Breast epithelium (tissue), 4 donors: ENCODE measurements at regions not wholly inside any gene's neighbourhood (a gene's known extent, or its start where the extent isn't known, plus 50 kb on each side); places are given as distances from the start of the nearest gene placed in this dataset.

Experiments
- DNase-seq, 2 donors: peaks; one replicate each; pipeline ENCODE4 v3.0.0-alpha.2; 2019; ENCODE audit warnings: low spot score in 2 of 2
- H3K27ac ChIP-seq, 2 donors: fragments of 200-600 bp; sonication (generic) in 1 of 2; one replicate each; pipeline ENCODE4 v1.5.1; 2016 to 2019; ENCODE audit warnings: mild to moderate bottlenecking in 1 of 2
- H3K27me3 ChIP-seq, 2 donors: fragments of 200-600 bp; sonication (generic) in 1 of 2; one replicate each; pipeline versions ENCODE4 v1.5.1 to v1.6.0; 2017 to 2019; ENCODE audit warnings: control low read depth in 1 of 2, mild to moderate bottlenecking in 1 of 2
- H3K36me3 ChIP-seq: fragments of 200-600 bp; one replicate; pipeline ENCODE4 v1.5.1; 2019
- H3K4me1 ChIP-seq, 2 donors: fragments of 200-600 bp; sonication (generic); one replicate each; pipeline ENCODE4 v1.5.1; 2016 to 2019; ENCODE audit warnings: control low read depth in 1 of 2
- H3K4me3 ChIP-seq, 3 donors: fragments of 200-600 bp; sonication (generic); 1 replicate in 2 of 3; 2 replicates in 1 of 3; pipeline ENCODE4 v1.5.1; 2016 to 2019; ENCODE audit warnings: mild to moderate bottlenecking in 3 of 3, moderate library complexity in 2 of 3
- H3K9me3 ChIP-seq, 2 donors: fragments of 200-600 bp; sonication (generic) in 1 of 2; one replicate each; pipeline ENCODE4 v1.5.1; 2016 to 2019; ENCODE audit warnings: control low read depth in 1 of 2
- POLR2A ChIP-seq: fragments of 450-650 bp; IDR thresholded peaks from one replicate; pipeline ENCODE4 v1.6.1; 2016; ENCODE audit warnings: antibody characterized with exemption, mild to moderate bottlenecking, moderate library complexity
- POLR2AphosphoS5 ChIP-seq, 3 donors: sonication (generic); formaldehyde crosslinking; IDR thresholded peaks; one replicate each; pipeline ENCODE4 v1.6.1; 2017; ENCODE audit warnings: antibody characterized with exemption in 3 of 3
- intact Hi-C: fragments of 100-400 bp; cut with DNase I; formaldehyde crosslinking; loops from one replicate; pipeline ENCODE4 v1.15.1; 2023; ENCODE audit warnings: low total_unique reads
- TF ChIP-seq, protein P1 (sequence below), 3 donors: fragments of 450-650 bp; IDR thresholded peaks; one replicate each; pipeline ENCODE4 v1.5.1; 2016 to 2017; ENCODE audit warnings: antibody characterized with exemption in 3 of 3, mild to moderate bottlenecking in 3 of 3, moderate library complexity in 3 of 3

DNA sequence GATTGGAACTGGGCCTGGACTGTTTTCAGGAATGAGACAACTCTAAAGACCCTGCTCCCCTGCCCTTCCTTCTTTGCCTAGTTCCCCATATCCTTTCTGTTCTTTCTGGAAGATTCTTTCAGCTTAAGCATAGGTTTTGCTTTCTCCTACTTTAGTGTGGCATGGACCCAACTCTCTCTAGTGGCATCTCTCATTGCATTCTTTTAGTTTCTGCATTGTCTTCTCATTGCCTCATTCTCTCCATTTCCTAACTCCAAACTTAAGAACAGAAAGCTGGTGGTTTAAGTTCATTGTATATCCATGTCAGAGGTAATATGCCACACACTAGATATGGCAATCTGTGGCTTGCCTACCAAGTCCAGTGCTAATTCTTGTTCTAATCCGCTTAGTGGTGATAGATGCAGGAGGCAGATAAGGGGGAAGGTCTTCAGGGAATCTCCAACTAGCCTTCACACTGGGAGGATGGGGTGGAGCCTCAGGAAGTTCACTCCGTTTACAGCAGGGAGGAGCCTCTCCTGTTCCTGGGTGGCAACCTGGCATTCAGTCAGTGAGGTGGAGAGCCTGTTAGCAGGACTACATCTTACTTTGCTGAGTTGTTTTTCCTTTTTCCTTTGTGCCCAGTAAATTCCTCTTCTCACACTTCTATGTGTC lies 165.1 kb upstream of the LMNTD1 start:
- H3K27ac ChIP-seq: no peak overlapping the region
- H3K27me3 ChIP-seq: no peaks in the 10 kb centered on the region
- H3K4me1 ChIP-seq: peaks cover 0 to 2% of the 10 kb centered on the region in 2 donors
- no peak for DNase-seq
- H3K9me3 ChIP-seq: no peaks in the 10 kb centered on the region
- H3K36me3 ChIP-seq: no peaks in the 10 kb centered on the region
- TF ChIP-seq POLR2A: no peak
- TF ChIP-seq, protein P1, sequence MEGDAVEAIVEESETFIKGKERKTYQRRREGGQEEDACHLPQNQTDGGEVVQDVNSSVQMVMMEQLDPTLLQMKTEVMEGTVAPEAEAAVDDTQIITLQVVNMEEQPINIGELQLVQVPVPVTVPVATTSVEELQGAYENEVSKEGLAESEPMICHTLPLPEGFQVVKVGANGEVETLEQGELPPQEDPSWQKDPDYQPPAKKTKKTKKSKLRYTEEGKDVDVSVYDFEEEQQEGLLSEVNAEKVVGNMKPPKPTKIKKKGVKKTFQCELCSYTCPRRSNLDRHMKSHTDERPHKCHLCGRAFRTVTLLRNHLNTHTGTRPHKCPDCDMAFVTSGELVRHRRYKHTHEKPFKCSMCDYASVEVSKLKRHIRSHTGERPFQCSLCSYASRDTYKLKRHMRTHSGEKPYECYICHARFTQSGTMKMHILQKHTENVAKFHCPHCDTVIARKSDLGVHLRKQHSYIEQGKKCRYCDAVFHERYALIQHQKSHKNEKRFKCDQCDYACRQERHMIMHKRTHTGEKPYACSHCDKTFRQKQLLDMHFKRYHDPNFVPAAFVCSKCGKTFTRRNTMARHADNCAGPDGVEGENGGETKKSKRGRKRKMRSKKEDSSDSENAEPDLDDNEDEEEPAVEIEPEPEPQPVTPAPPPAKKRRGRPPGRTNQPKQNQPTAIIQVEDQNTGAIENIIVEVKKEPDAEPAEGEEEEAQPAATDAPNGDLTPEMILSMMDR (IDR thresholded peaks at IDR 0.05): no peak
- no peak for TF ChIP-seq POLR2AphosphoS5 (IDR thresholded peaks at IDR 0.05)
- H3K4me3 ChIP-seq: no peak overlapping the region
- intact Hi-C loops: no loop called here

- no peaks in the 10 kb centered on the region for H3K9me3 ChIP-seq
- H3K27ac ChIP-seq: no peak overlapping the region
- no peaks in the 10 kb centered on the region for H3K27me3 ChIP-seq
- no peak overlapping the region for H3K4me3 ChIP-seq
- TF ChIP-seq, protein P1 (IDR thresholded peaks at IDR 0.05): no peak
- TF ChIP-seq POLR2AphosphoS5 (IDR thresholded peaks at IDR 0.05): no peak
- no peak for TF ChIP-seq POLR2A
- no peak for DNase-seq
- peaks cover 0 to 7% of the 10 kb centered on the region in 2 donors for H3K4me1 ChIP-seq
- no peaks in the 10 kb centered on the region for H3K36me3 ChIP-seq
- intact Hi-C loops: no loop called here
Measured at GRCh38 chr12:25719505-25719904, 166.4 kb upstream of the LMNTD1 start.

- Histone ChIP-seq H3K4me3 (no peak overlapping the region), H3K27me3 (no peaks in the 10 kb centered on the region), H3K9me3 (no peaks in the 10 kb centered on the region), H3K4me1 (peaks cover 0 to 7% of the 10 kb centered on the region in 2 donors), H3K27ac (peak overlapping the region; percentile 56 to 66), H3K36me3 (no peaks in the 10 kb centered on the region)
- intact Hi-C loops: no loop called here
- TF ChIP-seq, protein P1 (IDR thresholded peaks at IDR 0.05): no peak
- TF ChIP-seq POLR2AphosphoS5 (IDR thresholded peaks at IDR 0.05): no peak
- TF ChIP-seq POLR2A: no peak
- no peak for DNase-seq
Measured at GRCh38 chr12:25723336-25723735, 170.3 kb upstream of the LMNTD1 start.

- Histone ChIP-seq H3K27me3 (no peaks in the 10 kb centered on the region), H3K9me3 (no peaks in the 10 kb centered on the region), H3K36me3 (no peaks in the 10 kb centered on the region), H3K4me3 (no peak overlapping the region), H3K4me1 (peaks cover 0 to 7% of the 10 kb centered on the region in 2 donors), H3K27ac (peak overlapping the region; percentile 56 to 66)
- TF ChIP-seq POLR2A (no peak), POLR2AphosphoS5 (IDR thresholded peaks at IDR 0.05) (peak in 1 of 3 donors; percentile 63)
- TF ChIP-seq, protein P1 (IDR thresholded peaks at IDR 0.05): no peak
- intact Hi-C loops: loop anchor here (2.0 kb wide), 1 partner anchor 27 kb away; no protein-coding TSS in a partner anchor
- no peak for DNase-seq
Measured at GRCh38 chr12:25723921-25724491, 170.9 kb upstream of the LMNTD1 start.

- H3K27ac ChIP-seq: no peak overlapping the region
- TF ChIP-seq POLR2A (no peak), POLR2AphosphoS5 (IDR thresholded peaks at IDR 0.05) (no peak)
- TF ChIP-seq, protein P1 (IDR thresholded peaks at IDR 0.05): no peak
- H3K36me3 ChIP-seq: no peaks in the 10 kb centered on the region
- no peak overlapping the region for H3K4me3 ChIP-seq
- H3K4me1 ChIP-seq: peaks cover 0 to 7% of the 10 kb centered on the region in 2 donors
- DNase-seq: no peak
- no peaks in the 10 kb centered on the region for H3K9me3 ChIP-seq
- intact Hi-C loops: loop anchor here (2.0 kb wide), 1 partner anchor 25 kb away; no protein-coding TSS in a partner anchor
- H3K27me3 ChIP-seq: no peaks in the 10 kb centered on the region
Measured at GRCh38 chr12:25725470-25725869, 172.4 kb upstream of the LMNTD1 start.
